ENCODE measurements at regions not wholly inside any gene's neighbourhood (a gene's known extent, or its start where the extent isn't known, plus 50 kb on each side); places are given as distances from the start of the nearest gene placed in this dataset.

- no peak overlapping the region for H3K4me3 ChIP-seq (ENCODE audit: control insufficient read depth, low read depth, low read length)
- no peak for DNase-seq (ENCODE audit: low read depth)
- TF ChIP-seq CTCF (IDR thresholded peaks at IDR 0.05; ENCODE audit: control insufficient read depth, insufficient read depth, low read depth, low read length, missing control alignments) = no peak
Measured at GRCh38 chr18:68445668-68446426, 269.1 kb downstream of the TMX3 start.

GRCh38 chr18:68445136-68445535, 269.8 kb downstream of the TMX3 start:
- DNase-seq (ENCODE audit: low read depth) = no peak
- H3K4me3 ChIP-seq (ENCODE audit: control insufficient read depth, low read depth, low read length) = no peak overlapping the region
- TF ChIP-seq CTCF (IDR thresholded peaks at IDR 0.05; ENCODE audit: control insufficient read depth, insufficient read depth, low read depth, low read length, missing control alignments) = no peak

GRCh38 chr18:68441241-68441640, 273.7 kb downstream of the TMX3 start:
- no peak for TF ChIP-seq CTCF (IDR thresholded peaks at IDR 0.05; ENCODE audit: control insufficient read depth, insufficient read depth, low read depth, low read length, missing control alignments)
- no peak overlapping the region for H3K4me3 ChIP-seq (ENCODE audit: control insufficient read depth, low read depth, low read length)
- no peak for DNase-seq (ENCODE audit: low read depth)

GRCh38 chr18:68440433-68440832, 274.5 kb downstream of the TMX3 start:
- TF ChIP-seq CTCF (IDR thresholded peaks at IDR 0.05; ENCODE audit: control insufficient read depth, insufficient read depth, low read depth, low read length, missing control alignments) = no peak

GRCh38 chr18:68439642-68440041, 275.3 kb downstream of the TMX3 start:
- no peak for TF ChIP-seq CTCF (IDR thresholded peaks at IDR 0.05; ENCODE audit: control insufficient read depth, insufficient read depth, low read depth, low read length, missing control alignments)
- DNase-seq (ENCODE audit: low read depth) = no peak
- H3K4me3 ChIP-seq (ENCODE audit: control insufficient read depth, low read depth, low read length) = no peak overlapping the region

More at GRCh38 chr18:68440433-68440832, 274.5 kb downstream of the TMX3 start:
- no peak overlapping the region for H3K4me3 ChIP-seq (ENCODE audit: control insufficient read depth, low read depth, low read length)
- DNase-seq (ENCODE audit: low read depth) = no peak

- no peak overlapping the region for H3K4me3 ChIP-seq (ENCODE audit: control insufficient read depth, low read depth, low read length)
- no peak for TF ChIP-seq CTCF (IDR thresholded peaks at IDR 0.05; ENCODE audit: control insufficient read depth, insufficient read depth, low read depth, low read length, missing control alignments)
- peak; percentile 82 for DNase-seq (ENCODE audit: low read depth)
Measured at GRCh38 chr18:68438983-68439382, 275.9 kb downstream of the TMX3 start.

Data from AG09309 (cell line).